SK-N-SH treated with all-trans-retinoic acid at 6 μM for 48 hours (cell line): ENCODE measurements at regions not wholly inside any gene's neighbourhood (a gene's known extent, or its start where the extent isn't known, plus 50 kb on each side); places are given as distances from the start of the nearest gene placed in this dataset.

Experiments
- ATAC-seq: fragments of 200-7000 bp; cut with Tn5 transposase; 3 replicates; pipeline ENCODE4 v1.9.1; 2020; ENCODE audit warnings: mild to moderate bottlenecking, moderate library complexity
- CREB5 ChIP-seq: fragments of 250-450 bp; sonication (Bioruptor Pico); IDR thresholded peaks from 2 replicates; pipeline ENCODE4 v1.5.1; 2020; ENCODE audit warnings: low read depth, mild to moderate bottlenecking, moderate library complexity
- CSDC2 ChIP-seq: fragments of 250-450 bp; sonication (Bioruptor Pico); IDR thresholded peaks from 2 replicates; pipeline ENCODE4 v1.5.0; 2020; ENCODE audit warnings: mild to moderate bottlenecking, moderate library complexity
- CSRNP3 ChIP-seq: fragments of 250-450 bp; sonication (Bioruptor Pico); IDR thresholded peaks from 2 replicates; pipeline ENCODE4 v1.5.1; 2021; ENCODE audit warnings: mild to moderate bottlenecking, moderate library complexity
- ESRRG ChIP-seq: fragments of 250-450 bp; sonication (Bioruptor Pico); IDR thresholded peaks from 2 replicates; pipeline ENCODE4 v1.6.1; 2021; ENCODE audit warnings: mild to moderate bottlenecking
- GLIS3 ChIP-seq: fragments of 250-450 bp; sonication (Bioruptor Pico); IDR thresholded peaks from 2 replicates; pipeline ENCODE4 v1.5.0; 2020; ENCODE audit warnings: mild to moderate bottlenecking, moderate library complexity
- ISL1 ChIP-seq: fragments of 250-450 bp; sonication (Bioruptor Pico); IDR thresholded peaks from 2 replicates; pipeline ENCODE4 v2.1.2; 2022; ENCODE audit warnings: mild to moderate bottlenecking, moderate library complexity
- PATZ1 ChIP-seq: fragments of 250-450 bp; sonication (Bioruptor Pico); IDR thresholded peaks from 2 replicates; pipeline ENCODE4 v1.8.0; 2020; ENCODE audit warnings: mild to moderate bottlenecking, moderate library complexity, borderline replicate concordance
- PPARA ChIP-seq: fragments of 250-450 bp; sonication (Bioruptor Pico); IDR thresholded peaks from 2 replicates; pipeline ENCODE4 v1.5.0; 2020; ENCODE audit warnings: mild to moderate bottlenecking, borderline replicate concordance
- RARB ChIP-seq: fragments of 250-450 bp; sonication (Bioruptor Pico); IDR thresholded peaks from 2 replicates; pipeline ENCODE4 v1.8.0; 2021; ENCODE audit warnings: mild to moderate bottlenecking, moderate library complexity
- TCF4 ChIP-seq: fragments of 250-450 bp; sonication (Bioruptor Pico); IDR thresholded peaks from 2 replicates; pipeline ENCODE4 v1.8.0; 2021; ENCODE audit warnings: mild to moderate bottlenecking, moderate library complexity, borderline replicate concordance
- TOX ChIP-seq: fragments of 250-450 bp; sonication (Bioruptor Pico); IDR thresholded peaks from 2 replicates; pipeline ENCODE4 v1.8.0; 2021; ENCODE audit warnings: mild to moderate bottlenecking, moderate library complexity, borderline replicate concordance
- TSHZ2 ChIP-seq: fragments of 250-450 bp; sonication (Bioruptor Pico); IDR thresholded peaks from 2 replicates; pipeline ENCODE4 v1.5.0; 2020; ENCODE audit warnings: mild to moderate bottlenecking, moderate library complexity
- ZC3H10 ChIP-seq: fragments of 250-450 bp; sonication (Bioruptor Pico); IDR thresholded peaks from 2 replicates; pipeline ENCODE4 v1.5.1; 2021; ENCODE audit warnings: mild to moderate bottlenecking, moderate library complexity
- ZFP3 ChIP-seq: fragments of 250-450 bp; sonication (Bioruptor Pico); IDR thresholded peaks from 2 replicates; pipeline ENCODE4 v1.5.0; 2020; ENCODE audit warnings: mild to moderate bottlenecking, moderate library complexity
- ZFP30 ChIP-seq: fragments of 450-650 bp; formaldehyde crosslinking; IDR thresholded peaks from 2 replicates; pipeline ENCODE4 v1.5.0; 2022; ENCODE audit warnings: mild to moderate bottlenecking, moderate library complexity
- ZNF565 ChIP-seq: fragments of 450-650 bp; formaldehyde crosslinking; conservative IDR thresholded peaks from 2 replicates; pipeline ENCODE4 v1.5.0; 2020; ENCODE audit warnings: low read depth, mild to moderate bottlenecking, moderate library complexity
- ZNF70 ChIP-seq: fragments of 450-650 bp; formaldehyde crosslinking; IDR thresholded peaks from 2 replicates; pipeline ENCODE4 v1.5.0; 2020; ENCODE audit warnings: mild to moderate bottlenecking, moderate library complexity

GRCh38 chr5:159581502-159582249 is 251.4 kb upstream of the IL12B start (continued):
- no peak for TF ChIP-seq PATZ1 (CRISPR knock-in tag)
- no peak for TF ChIP-seq ZFP30 (CRISPR knock-in tag)
- no peak for TF ChIP-seq RARB (CRISPR knock-in tag)
- no peak for TF ChIP-seq CSRNP3 (CRISPR knock-in tag)
- no peak for TF ChIP-seq GLIS3 (CRISPR knock-in tag)
- no peak for TF ChIP-seq ZNF70 (CRISPR knock-in tag)
- TF ChIP-seq ZFP3 (CRISPR knock-in tag): no peak

GRCh38 chr5:159582756-159583541 is 252.7 kb upstream of the IL12B start:
- ATAC-seq: peak; percentile 35; the same call in 1 of the 3 replicates
- TF ChIP-seq ZC3H10 (CRISPR knock-in tag): no peak
- no peak for TF ChIP-seq RARB (CRISPR knock-in tag)
- no peak for TF ChIP-seq ISL1 (CRISPR knock-in tag)
- TF ChIP-seq CREB5: no peak
- TF ChIP-seq ESRRG (CRISPR knock-in tag): no peak
- TF ChIP-seq ZFP30 (CRISPR knock-in tag): no peak
- no peak for TF ChIP-seq TOX
- TF ChIP-seq GLIS3 (CRISPR knock-in tag): no peak
- no peak for TF ChIP-seq ZNF70 (CRISPR knock-in tag)
- no peak for TF ChIP-seq CSDC2 (CRISPR knock-in tag)
- TF ChIP-seq TCF4 (CRISPR knock-in tag): no peak

GRCh38 chr5:159586921-159587320 is 256.6 kb upstream of the IL12B start:
- TF ChIP-seq ZNF70 (CRISPR knock-in tag): no peak
- TF ChIP-seq PPARA (CRISPR knock-in tag): no peak
- TF ChIP-seq ZNF565: no peak
- no peak for TF ChIP-seq ZFP3 (CRISPR knock-in tag)
- ATAC-seq: no peak

GRCh38 chr5:159588941-159589340 is 258.7 kb upstream of the IL12B start:
- ATAC-seq: no peak
- no peak for TF ChIP-seq CREB5
- TF ChIP-seq TSHZ2 (CRISPR knock-in tag): no peak
- no peak for TF ChIP-seq TOX
- TF ChIP-seq TCF4 (CRISPR knock-in tag): no peak
